ENCODE measurements at regions not wholly inside any gene's neighbourhood (a gene's known extent, or its start where the extent isn't known, plus 50 kb on each side); places are given as distances from the start of the nearest gene placed in this dataset. TPM values are rescaled to one million over a fixed set of nuclear protein-coding genes. Genes with fewer than 3 reads are reported as not detected.

Small RNA genes lying in the stretch of these regions (small RNA-seq; reads per million reads assigned to genes)
- not detected for gene RNU6-1228P

Measured in HT1080 (cell line).